HCT116 (cell line): ENCODE measurements at regions not wholly inside any gene's neighbourhood (a gene's known extent, or its start where the extent isn't known, plus 50 kb on each side); places are given as distances from the start of the nearest gene placed in this dataset.
"Not testable (repeated sequence)": the region's sequence is repeated elsewhere in the genome, so short reads cannot be mapped to it uniquely, and the experiment has no call there.

Source experiments
- ATAC-seq: fragments of 200-7000 bp; cut with Tn5 transposase; 2 replicates; pipeline ENCODE4 v1.9.1; 2020; ENCODE audit warnings: mild to moderate bottlenecking, moderate library complexity
- BruUV-seq: library from RNA; stranded (reverse); fragments of 400-500 nt; replicated peaks from 2 replicates; lab custom pipeline; 2021; lab: Mats Ljungman, UMichigan
- CTCF ChIA-PET: fragments of 300-600 bp; sonication (Branson Sonifier 250); formaldehyde crosslinking; loops from one replicate; lab custom pipeline; 2021; ENCODE audit warnings: antibody characterized with exemption; lab: Charles Lee
- POLR2A ChIA-PET: fragments of 300-600, 350-600 bp; sonication (Branson Sonifier 250); formaldehyde crosslinking; loops from one replicate; lab custom pipeline; 2021; ENCODE audit warnings: antibody characterized with exemption; lab: Charles Lee
- RAD21 ChIA-PET, 2 experiments: fragments of 300-600 bp; sonication (Branson Sonifier 250); formaldehyde crosslinking; loops; one replicate each; lab custom pipeline; 2023; ENCODE audit warnings: low total read pairs in 2 of 2; ENCODE audit not compliant: uncharacterized antibody in 2 of 2, unreplicated experiment in 2 of 2, low non-redundant PET in 1 of 2; lab: Charles Lee
- DNase-seq: peaks from one replicate; pipeline ENCODE4 v3.0.0-alpha.2; 2010; ENCODE audit warnings: low read depth, low spot score
- H2AFZ ChIP-seq: fragments of 200-600 bp; shearing (Covaris generic), sonication (generic); 2 replicates; pipeline ENCODE4 v1.6.1; 2017; ENCODE audit warnings: low read depth, mixed run types, mixed read lengths, antibody characterized with exemption, low read length; ENCODE audit not compliant: poor library complexity, severe bottlenecking
- H3K27ac ChIP-seq: 2 replicates; pipeline ENCODE4 v1.5.1; 2012; ENCODE audit warnings: low read depth, low read length
- H3K27me3 ChIP-seq: fragments of 200-600 bp; sonication (generic); 2 replicates; pipeline ENCODE4 v1.6.1; 2016; ENCODE audit warnings: mixed run types, low read length, mixed read lengths; ENCODE audit not compliant: insufficient read depth
- H3K36me3 ChIP-seq, 2 experiments: fragments of 200-500 bp in 1 of 2; fragments of 200-600 bp in 1 of 2; sonication (Bioruptor generic) in 1 of 2; sonication (generic) in 1 of 2; 2 replicates each; pipeline versions ENCODE4 v1.5.1 to v1.6.1; 2014 to 2016; ENCODE audit warnings: low read length in 2 of 2, inconsistent platforms in 1 of 2, mixed read lengths in 1 of 2, mixed run types in 1 of 2; ENCODE audit not compliant: insufficient read depth in 2 of 2, control insufficient read depth in 1 of 2
- H3K4me1 ChIP-seq, 2 experiments: fragments of 200-600 bp in 1 of 2; sonication (generic) in 1 of 2; 2 replicates each; pipeline versions ENCODE4 v1.5.1 to v1.6.1; 2012 to 2017; ENCODE audit warnings: low read length in 2 of 2, inconsistent platforms in 1 of 2, mild to moderate bottlenecking in 1 of 2, mixed read lengths in 1 of 2, mixed run types in 1 of 2, moderate library complexity in 1 of 2; ENCODE audit not compliant: insufficient read depth in 2 of 2, control insufficient read depth in 1 of 2
- H3K4me2 ChIP-seq: fragments of 200-600 bp; sonication (generic); 2 replicates; pipeline ENCODE4 v1.6.1; 2017; ENCODE audit warnings: mixed run types, low read length, mixed read lengths
- H3K4me3 ChIP-seq, 2 experiments: fragments of 200-600 bp in 1 of 2; sonication (generic) in 1 of 2; replicated peaks in 1 of 2; 2 replicates each; pipeline ENCODE4 v1.5.1; 2011 to 2016; ENCODE audit warnings: low read length in 2 of 2, control low read depth in 1 of 2, low read depth in 1 of 2, mild to moderate bottlenecking in 1 of 2, mixed read lengths in 1 of 2, mixed run types in 1 of 2
- H3K79me2 ChIP-seq: fragments of 200-600 bp; sonication (generic); 2 replicates; pipeline ENCODE4 v1.6.1; 2017; ENCODE audit warnings: mild to moderate bottlenecking, mixed run types, low read length, moderate library complexity, mixed read lengths; ENCODE audit not compliant: insufficient read depth
- H3K9ac ChIP-seq: fragments of 200-600 bp; sonication (generic); 2 replicates; pipeline ENCODE4 v1.6.1; 2016; ENCODE audit warnings: low read length, mixed read lengths
- H3K9me2 ChIP-seq: fragments of 200-600 bp; sonication (generic), shearing (Covaris generic); 2 replicates; pipeline ENCODE4 v1.6.1; 2017; ENCODE audit warnings: mixed run types, mild to moderate bottlenecking, moderate library complexity; ENCODE audit not compliant: insufficient read depth
- H3K9me3 ChIP-seq, 2 experiments: fragments of 200-500 bp in 1 of 2; fragments of 200-600 bp in 1 of 2; sonication (Bioruptor generic) in 1 of 2; sonication (generic) in 1 of 2; 2 replicates each; pipeline ENCODE4 v1.6.1; 2014 to 2017; ENCODE audit warnings: low read length in 2 of 2, mixed read lengths in 2 of 2, inconsistent platforms in 1 of 2, low read depth in 1 of 2, mild to moderate bottlenecking in 1 of 2, mixed run types in 1 of 2, moderate library complexity in 1 of 2; ENCODE audit not compliant: control insufficient read depth in 1 of 2, insufficient read depth in 1 of 2
- H4K20me1 ChIP-seq: fragments of 200-600 bp; sonication (generic), shearing (Covaris generic); 2 replicates; pipeline ENCODE4 v1.6.1; 2017; ENCODE audit warnings: mixed run types, mild to moderate bottlenecking, moderate library complexity; ENCODE audit not compliant: insufficient read depth
- CBX3 ChIP-seq: IDR thresholded peaks from 2 replicates; pipeline ENCODE4 v1.6.1; 2012; ENCODE audit warnings: low read depth
- CEBPB ChIP-seq: IDR thresholded peaks from 2 replicates; pipeline ENCODE4 v1.6.1; 2012; ENCODE audit warnings: low read depth
- EZH2 ChIP-seq: fragments of 200-600 bp; sonication (generic); IDR thresholded peaks from 2 replicates; pipeline ENCODE4 v1.6.1; 2017; ENCODE audit warnings: antibody characterized with exemption, mixed run types
- EZH2phosphoT487 ChIP-seq: fragments of 200-600 bp; IDR thresholded peaks from 2 replicates; pipeline ENCODE4 v1.6.1; 2018; ENCODE audit warnings: antibody characterized with exemption, borderline replicate concordance
- POLR2A ChIP-seq: IDR thresholded peaks from 2 replicates; pipeline ENCODE4 v1.7.0; 2011; ENCODE audit warnings: borderline replicate concordance; ENCODE audit not compliant: insufficient read depth, insufficient read length; ENCODE audit errors: extremely low read depth
- RAD21 ChIP-seq: IDR thresholded peaks from 2 replicates; pipeline ENCODE4 v1.6.1; 2012; ENCODE audit warnings: low read depth, mild to moderate bottlenecking
- SRF ChIP-seq: IDR thresholded peaks from 2 replicates; pipeline ENCODE4 v1.6.1; 2012; ENCODE audit warnings: low read depth
- YY1 ChIP-seq: IDR thresholded peaks from 2 replicates; pipeline ENCODE4 v1.6.1; 2011; ENCODE audit warnings: low read length, low read depth, moderate library complexity, mild to moderate bottlenecking; ENCODE audit not compliant: insufficient replicate concordance; ENCODE audit errors: extremely low read depth
- ZFX ChIP-seq: fragments of 450-650 bp; IDR thresholded peaks from 2 replicates; pipeline ENCODE4 v1.6.1; 2017
- intact Hi-C: fragments of 100-400 bp; cut with micrococcal nuclease; formaldehyde crosslinking; loops from 2 replicates; pipeline ENCODE4 v1.10.0; 2022
- TF ChIP-seq, protein P1 (sequence below): IDR thresholded peaks from 2 replicates; pipeline ENCODE4 v1.6.1; 2012
- TF ChIP-seq, protein P2 (sequence below): IDR thresholded peaks from 2 replicates; pipeline ENCODE4 v1.6.1; 2011; ENCODE audit warnings: mild to moderate bottlenecking, low read length, moderate library complexity; ENCODE audit not compliant: insufficient replicate concordance; ENCODE audit errors: extremely low read depth
- TF ChIP-seq, protein P3 (sequence below): IDR thresholded peaks from 2 replicates; pipeline ENCODE4 v1.6.1; 2012
- TF ChIP-seq, protein P4 (sequence below), 3 experiments: fragments of 200-600 bp in 1 of 3; sonication (generic) in 1 of 3; IDR thresholded peaks in 2 of 3; conservative IDR thresholded peaks in 1 of 3; 2 replicates each; pipeline ENCODE4 v1.5.1; 2012 to 2017; ENCODE audit warnings: low read depth in 2 of 3, low read length in 2 of 3, antibody characterized with exemption in 1 of 3, borderline replicate concordance in 1 of 3, control low read depth in 1 of 3, mild to moderate bottlenecking in 1 of 3, mixed read lengths in 1 of 3, mixed run types in 1 of 3, moderate library complexity in 1 of 3; ENCODE audit not compliant: insufficient read depth in 1 of 3

DNA sequence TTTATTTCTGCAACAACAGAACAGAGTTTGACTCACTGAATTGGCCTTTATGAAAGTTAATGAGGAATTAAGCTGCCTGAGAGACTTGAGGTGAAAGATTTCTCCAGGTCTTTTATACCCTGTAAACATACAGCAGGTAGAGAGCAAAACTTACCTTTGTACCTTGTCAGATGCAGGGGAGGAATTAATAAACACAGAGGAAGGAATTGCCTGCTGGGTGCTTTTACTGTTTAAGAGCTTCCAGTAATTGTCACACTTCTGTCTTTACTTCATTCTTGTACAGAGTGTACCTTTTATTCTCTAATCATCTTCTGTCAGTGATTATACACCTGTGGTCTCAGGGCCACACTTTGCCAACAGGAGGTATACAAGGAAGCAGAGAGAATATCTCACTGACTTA lies 94.0 kb upstream of the GRIN3A start:
- ChIA-PET POLR2A (no interaction called here), RAD21 (no interaction called here), CTCF (no interaction called here)
- Histone ChIP-seq H3K27ac (no peak overlapping the region), H2AFZ (no peak overlapping the region), H3K9me2 (no peaks in the 10 kb centered on the region), H3K4me2 (no peak overlapping the region), H3K9ac (no peak overlapping the region), H3K4me3 (no peak overlapping the region), H3K79me2 (no peaks in the 10 kb centered on the region), H3K36me3 (no peaks in the 10 kb centered on the region), H3K4me1 (no peaks in the 10 kb centered on the region), H3K27me3 (no peaks in the 10 kb centered on the region), H3K9me3 (no peaks in the 10 kb centered on the region; a peak in 1 of 4 replicates), H4K20me1 (no peaks in the 10 kb centered on the region)
- no TSS peak for BruUV-seq
- ATAC-seq, result no peak
- no peak for DNase-seq
- no peak for TF ChIP-seq CEBPB
- TF ChIP-seq, protein P1, sequence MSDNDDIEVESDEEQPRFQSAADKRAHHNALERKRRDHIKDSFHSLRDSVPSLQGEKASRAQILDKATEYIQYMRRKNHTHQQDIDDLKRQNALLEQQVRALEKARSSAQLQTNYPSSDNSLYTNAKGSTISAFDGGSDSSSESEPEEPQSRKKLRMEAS, result no peak
- TF ChIP-seq EZH2phosphoT487, result no peak
- no peak for TF ChIP-seq SRF
- TF ChIP-seq YY1, result no peak
- TF ChIP-seq, protein P2, sequence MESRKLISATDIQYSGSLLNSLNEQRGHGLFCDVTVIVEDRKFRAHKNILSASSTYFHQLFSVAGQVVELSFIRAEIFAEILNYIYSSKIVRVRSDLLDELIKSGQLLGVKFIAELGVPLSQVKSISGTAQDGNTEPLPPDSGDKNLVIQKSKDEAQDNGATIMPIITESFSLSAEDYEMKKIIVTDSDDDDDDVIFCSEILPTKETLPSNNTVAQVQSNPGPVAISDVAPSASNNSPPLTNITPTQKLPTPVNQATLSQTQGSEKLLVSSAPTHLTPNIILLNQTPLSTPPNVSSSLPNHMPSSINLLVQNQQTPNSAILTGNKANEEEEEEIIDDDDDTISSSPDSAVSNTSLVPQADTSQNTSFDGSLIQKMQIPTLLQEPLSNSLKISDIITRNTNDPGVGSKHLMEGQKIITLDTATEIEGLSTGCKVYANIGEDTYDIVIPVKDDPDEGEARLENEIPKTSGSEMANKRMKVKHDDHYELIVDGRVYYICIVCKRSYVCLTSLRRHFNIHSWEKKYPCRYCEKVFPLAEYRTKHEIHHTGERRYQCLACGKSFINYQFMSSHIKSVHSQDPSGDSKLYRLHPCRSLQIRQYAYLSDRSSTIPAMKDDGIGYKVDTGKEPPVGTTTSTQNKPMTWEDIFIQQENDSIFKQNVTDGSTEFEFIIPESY, result no peak
- TF ChIP-seq ZFX, result no peak
- no peak for TF ChIP-seq CBX3
- TF ChIP-seq, protein P3, sequence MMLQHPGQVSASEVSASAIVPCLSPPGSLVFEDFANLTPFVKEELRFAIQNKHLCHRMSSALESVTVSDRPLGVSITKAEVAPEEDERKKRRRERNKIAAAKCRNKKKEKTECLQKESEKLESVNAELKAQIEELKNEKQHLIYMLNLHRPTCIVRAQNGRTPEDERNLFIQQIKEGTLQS, result no peak
- no peak for TF ChIP-seq POLR2A
- TF ChIP-seq EZH2, result no peak
- no peak for TF ChIP-seq RAD21
- TF ChIP-seq, protein P4, sequence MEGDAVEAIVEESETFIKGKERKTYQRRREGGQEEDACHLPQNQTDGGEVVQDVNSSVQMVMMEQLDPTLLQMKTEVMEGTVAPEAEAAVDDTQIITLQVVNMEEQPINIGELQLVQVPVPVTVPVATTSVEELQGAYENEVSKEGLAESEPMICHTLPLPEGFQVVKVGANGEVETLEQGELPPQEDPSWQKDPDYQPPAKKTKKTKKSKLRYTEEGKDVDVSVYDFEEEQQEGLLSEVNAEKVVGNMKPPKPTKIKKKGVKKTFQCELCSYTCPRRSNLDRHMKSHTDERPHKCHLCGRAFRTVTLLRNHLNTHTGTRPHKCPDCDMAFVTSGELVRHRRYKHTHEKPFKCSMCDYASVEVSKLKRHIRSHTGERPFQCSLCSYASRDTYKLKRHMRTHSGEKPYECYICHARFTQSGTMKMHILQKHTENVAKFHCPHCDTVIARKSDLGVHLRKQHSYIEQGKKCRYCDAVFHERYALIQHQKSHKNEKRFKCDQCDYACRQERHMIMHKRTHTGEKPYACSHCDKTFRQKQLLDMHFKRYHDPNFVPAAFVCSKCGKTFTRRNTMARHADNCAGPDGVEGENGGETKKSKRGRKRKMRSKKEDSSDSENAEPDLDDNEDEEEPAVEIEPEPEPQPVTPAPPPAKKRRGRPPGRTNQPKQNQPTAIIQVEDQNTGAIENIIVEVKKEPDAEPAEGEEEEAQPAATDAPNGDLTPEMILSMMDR (IDR thresholded peaks at IDR 0.05 in 2 of 3, conservative IDR thresholded peaks at IDR 0.05 in 1 of 3; ENCODE audit: borderline replicate concordance in 1 of 3, insufficient read depth in 1 of 3, low read depth in 2 of 3, low read length in 2 of 3), result no peak
- intact Hi-C loops, result no loop called here

DNA sequence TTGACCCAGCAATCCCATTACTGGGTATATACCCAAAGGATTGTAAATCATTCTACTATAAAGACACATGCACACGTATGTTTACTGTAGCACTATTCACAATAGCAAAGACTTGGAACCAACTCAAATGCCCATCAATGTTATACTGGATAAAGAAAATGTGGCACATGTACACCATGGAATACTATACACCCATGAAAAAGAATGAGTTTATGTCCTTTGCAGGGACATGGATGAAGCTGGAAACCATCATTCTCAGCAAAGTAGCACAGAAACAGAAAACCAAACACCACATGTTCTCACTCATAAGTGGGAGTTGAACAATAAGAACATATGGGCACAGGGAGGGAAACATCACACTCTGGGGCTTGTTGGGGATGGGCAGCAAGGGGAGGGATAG lies 83.0 kb upstream of the GRIN3A start:
- H3K9me2 ChIP-seq, DNase-seq, H3K27ac ChIP-seq, H3K4me1 ChIP-seq, H3K4me2 ChIP-seq, CTCF ChIA-PET, H4K20me1 ChIP-seq, H3K9me3 ChIP-seq, BruUV-seq, intact Hi-C loops, H3K79me2 ChIP-seq, RAD21 ChIA-PET, H3K36me3 ChIP-seq, POLR2A ChIA-PET, H3K9ac ChIP-seq, H3K4me3 ChIP-seq, ATAC-seq, H3K27me3 ChIP-seq, H2AFZ ChIP-seq: not testable (repeated sequence)
